ENCODE measurements at regions not wholly inside any gene's neighbourhood (a gene's known extent, or its start where the extent isn't known, plus 50 kb on each side); places are given as distances from the start of the nearest gene placed in this dataset.
"Not testable (repeated sequence)": the region's sequence is repeated elsewhere in the genome, so short reads cannot be mapped to it uniquely, and the experiment has no call there.

DNA sequence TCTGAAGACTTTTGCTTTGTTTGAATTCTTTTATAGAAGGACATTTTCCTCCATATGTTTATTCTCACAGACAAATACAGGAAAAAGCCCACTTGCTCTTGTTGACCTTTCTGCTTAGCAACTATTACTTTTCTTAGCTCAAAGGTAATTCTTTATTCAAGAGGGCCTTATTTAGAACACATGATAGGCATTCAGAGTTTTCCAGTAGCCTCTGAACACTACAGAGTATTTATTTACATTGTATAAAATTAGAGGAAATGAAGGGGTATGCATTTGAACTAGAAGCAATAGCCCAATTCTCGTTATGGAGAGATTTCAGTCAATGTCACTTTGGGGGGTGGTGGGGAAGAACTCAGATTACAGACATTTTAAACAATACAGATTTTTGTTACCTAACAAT is 581.7 kb downstream of the KCNJ2 start:
- intact Hi-C loops (cut with DNase I; ENCODE audit: low total_unique reads), result no loop called here
- TF ChIP-seq, protein P1, sequence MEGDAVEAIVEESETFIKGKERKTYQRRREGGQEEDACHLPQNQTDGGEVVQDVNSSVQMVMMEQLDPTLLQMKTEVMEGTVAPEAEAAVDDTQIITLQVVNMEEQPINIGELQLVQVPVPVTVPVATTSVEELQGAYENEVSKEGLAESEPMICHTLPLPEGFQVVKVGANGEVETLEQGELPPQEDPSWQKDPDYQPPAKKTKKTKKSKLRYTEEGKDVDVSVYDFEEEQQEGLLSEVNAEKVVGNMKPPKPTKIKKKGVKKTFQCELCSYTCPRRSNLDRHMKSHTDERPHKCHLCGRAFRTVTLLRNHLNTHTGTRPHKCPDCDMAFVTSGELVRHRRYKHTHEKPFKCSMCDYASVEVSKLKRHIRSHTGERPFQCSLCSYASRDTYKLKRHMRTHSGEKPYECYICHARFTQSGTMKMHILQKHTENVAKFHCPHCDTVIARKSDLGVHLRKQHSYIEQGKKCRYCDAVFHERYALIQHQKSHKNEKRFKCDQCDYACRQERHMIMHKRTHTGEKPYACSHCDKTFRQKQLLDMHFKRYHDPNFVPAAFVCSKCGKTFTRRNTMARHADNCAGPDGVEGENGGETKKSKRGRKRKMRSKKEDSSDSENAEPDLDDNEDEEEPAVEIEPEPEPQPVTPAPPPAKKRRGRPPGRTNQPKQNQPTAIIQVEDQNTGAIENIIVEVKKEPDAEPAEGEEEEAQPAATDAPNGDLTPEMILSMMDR (IDR thresholded peaks at IDR 0.05), result no peak

DNA sequence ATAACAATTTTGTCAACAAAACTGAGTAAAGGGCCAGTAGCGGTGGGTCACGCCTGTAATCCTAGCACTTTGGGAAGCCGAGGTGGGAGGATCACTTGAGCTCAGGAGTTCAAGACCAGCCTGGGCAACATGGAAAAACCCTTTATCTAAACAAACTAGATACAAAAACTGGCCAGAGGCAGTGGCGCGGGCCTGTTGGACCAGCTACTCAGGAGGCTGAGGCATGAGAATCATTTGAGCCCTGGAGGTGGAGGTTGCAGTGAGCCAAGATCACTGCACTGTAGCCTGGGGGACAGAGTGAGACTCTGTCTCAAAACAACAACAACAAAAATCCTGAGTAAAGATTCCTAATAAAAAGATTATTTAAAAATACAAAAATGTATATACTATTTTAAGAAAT is 583.1 kb downstream of the KCNJ2 start:
- DNase-seq; intact Hi-C loops (cut with DNase I; ENCODE audit: low total_unique reads): not testable (repeated sequence)

More for the DNA sequence above, 581.7 kb downstream of the KCNJ2 start:
- Histone ChIP-seq H3K36me3 (no peaks in the 10 kb centered on the region), H3K4me1 (no peaks in the 10 kb centered on the region), H3K27ac (no peak overlapping the region), H3K4me3 (no peak overlapping the region), H3K27me3 (no peaks in the 10 kb centered on the region), H3K9me3 (no peaks in the 10 kb centered on the region)
- no peak for DNase-seq

DNA sequence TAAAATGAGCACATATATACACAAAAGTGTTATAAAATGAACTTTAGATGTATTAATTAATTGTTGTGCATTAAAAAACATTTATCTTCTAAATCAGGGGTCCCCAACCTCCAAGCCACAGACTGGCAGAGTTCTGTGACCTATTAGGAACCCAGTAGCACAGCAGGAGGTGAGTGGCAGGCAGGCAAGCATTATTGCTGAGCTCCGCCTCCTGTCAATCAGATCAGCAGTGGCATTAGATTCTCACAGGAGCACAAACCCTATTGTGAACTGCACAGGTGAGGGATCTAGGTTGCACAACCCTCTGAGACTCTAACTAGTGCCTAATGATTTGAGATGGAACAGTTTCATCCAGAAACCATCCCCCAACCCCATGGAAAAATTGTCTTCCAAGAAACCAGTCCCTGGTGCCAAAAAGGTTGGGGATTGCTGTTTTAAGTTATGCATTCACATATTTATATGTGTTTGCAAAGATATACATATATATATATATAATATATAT is 583.7 kb downstream of the KCNJ2 start:
- H3K9me3 ChIP-seq, result no peaks in the 10 kb centered on the region
- intact Hi-C loops (cut with DNase I; ENCODE audit: low total_unique reads), result no loop called here
- no peak for DNase-seq
- H3K27me3 ChIP-seq, result no peaks in the 10 kb centered on the region
- H3K36me3 ChIP-seq, result no peaks in the 10 kb centered on the region
- no peaks in the 10 kb centered on the region for H3K4me1 ChIP-seq
- no peak overlapping the region for H3K4me3 ChIP-seq
- TF ChIP-seq, protein P1 (IDR thresholded peaks at IDR 0.05), result no peak
- H3K27ac ChIP-seq, result no peak overlapping the region

More for the DNA sequence above, 583.1 kb downstream of the KCNJ2 start:
- H3K36me3 ChIP-seq, H3K9me3 ChIP-seq, H3K27ac ChIP-seq, H3K4me3 ChIP-seq, H3K27me3 ChIP-seq, H3K4me1 ChIP-seq: not testable (repeated sequence)

DNA sequence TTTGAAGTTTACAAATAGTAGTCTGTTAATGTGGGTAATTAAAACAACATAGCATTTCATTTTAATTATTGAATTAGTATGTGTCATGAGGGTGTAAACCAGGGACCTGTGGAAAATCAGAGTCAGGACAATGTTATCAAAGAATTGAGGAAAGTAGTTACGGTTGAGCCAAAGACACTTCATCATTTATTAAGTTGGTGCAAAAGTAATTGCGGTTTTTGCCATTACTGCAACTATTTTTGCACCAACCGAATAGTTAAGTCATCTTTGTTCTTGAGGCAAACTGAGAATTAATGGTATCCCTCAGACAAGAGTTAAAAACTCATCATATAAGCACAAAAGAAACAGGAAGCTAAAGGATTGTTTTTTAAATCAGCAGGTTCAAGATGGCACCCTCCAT is 593.7 kb downstream of the KCNJ2 start:
- Histone ChIP-seq H3K4me3 (no peak overlapping the region), H3K27me3 (no peaks in the 10 kb centered on the region), H3K9me3 (no peaks in the 10 kb centered on the region), H3K4me1 (no peaks in the 10 kb centered on the region), H3K27ac (no peak overlapping the region), H3K36me3 (no peaks in the 10 kb centered on the region)
- TF ChIP-seq, protein P1 (IDR thresholded peaks at IDR 0.05), result no peak
- DNase-seq, result no peak
- intact Hi-C loops (cut with DNase I; ENCODE audit: low total_unique reads), result no loop called here

DNA sequence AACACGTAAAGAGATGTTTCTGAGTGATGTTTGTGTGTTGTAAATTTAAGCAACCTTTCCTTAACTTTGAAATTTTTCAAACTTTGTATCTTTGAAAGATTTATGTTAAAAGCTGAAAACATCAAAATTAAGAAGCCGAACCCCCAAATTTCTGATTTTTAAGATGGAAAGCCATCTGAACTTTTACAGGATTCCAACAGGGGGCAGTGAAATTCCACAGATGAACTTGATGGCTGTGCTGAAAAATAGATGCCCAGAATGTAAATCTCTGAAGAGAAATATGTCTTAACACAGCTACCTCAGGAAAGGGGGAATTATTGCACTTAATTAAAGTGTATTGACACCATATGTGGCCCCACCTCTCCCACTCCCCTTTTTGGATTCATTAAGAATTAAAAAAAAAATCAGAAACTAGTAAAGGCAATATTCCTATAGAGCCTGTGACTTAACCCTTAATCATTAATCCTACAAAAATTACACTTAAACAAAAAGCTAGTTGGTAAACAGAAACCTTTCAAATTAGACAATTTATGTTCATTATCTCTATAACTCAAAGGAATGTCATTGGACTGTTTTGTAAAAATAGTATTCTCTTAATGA is 597.9 kb downstream of the KCNJ2 start:
- no peak for DNase-seq
- Histone ChIP-seq H3K4me3 (no peak overlapping the region), H3K27ac (no peak overlapping the region), H3K4me1 (no peaks in the 10 kb centered on the region), H3K27me3 (no peaks in the 10 kb centered on the region), H3K36me3 (no peaks in the 10 kb centered on the region), H3K9me3 (no peaks in the 10 kb centered on the region)
- TF ChIP-seq, protein P1 (IDR thresholded peaks at IDR 0.05), result peak; percentile 47 to 59
- intact Hi-C loops (cut with DNase I; ENCODE audit: low total_unique reads), result no loop called here

DNA sequence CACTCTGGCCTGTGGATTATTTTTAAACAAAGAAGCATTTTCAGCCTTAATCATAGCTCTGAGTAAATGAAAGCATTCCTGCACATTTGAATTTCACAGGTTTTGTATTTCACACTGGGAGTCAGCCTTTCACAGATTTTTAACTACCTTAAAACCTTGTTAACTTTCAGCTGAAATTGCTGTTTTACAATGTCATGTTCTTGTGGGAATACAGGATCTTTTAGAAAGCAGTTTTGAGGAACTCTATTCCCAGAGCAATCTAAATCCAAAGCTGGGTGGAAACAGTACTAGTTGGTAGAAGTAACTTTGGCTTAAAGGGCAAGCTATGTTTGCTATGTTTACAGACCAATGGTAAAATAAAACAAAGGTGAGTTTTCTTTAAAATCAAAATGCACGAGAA is 600.6 kb downstream of the KCNJ2 start:
- Histone ChIP-seq H3K27ac (no peak overlapping the region), H3K9me3 (no peaks in the 10 kb centered on the region), H3K4me3 (no peak overlapping the region), H3K36me3 (no peaks in the 10 kb centered on the region), H3K27me3 (no peaks in the 10 kb centered on the region), H3K4me1 (no peaks in the 10 kb centered on the region)
- TF ChIP-seq, protein P1 (IDR thresholded peaks at IDR 0.05), result no peak
- intact Hi-C loops (cut with DNase I; ENCODE audit: low total_unique reads), result no loop called here
- DNase-seq, result no peak

Measured in tibial artery (tissue), 4 donors.